ENCODE measurements at regions not wholly inside any gene's neighbourhood (a gene's known extent, or its start where the extent isn't known, plus 50 kb on each side); places are given as distances from the start of the nearest gene placed in this dataset.

GRCh38 chr1:219281831-219282230 lies 108.2 kb downstream of the LYPLAL1 start:
- no peak for TF ChIP-seq CTCF (IDR thresholded peaks at IDR 0.05; ENCODE audit: insufficient read depth, low read length, missing control alignments)
- no peak overlapping the region for H3K4me3 ChIP-seq (ENCODE audit: low read depth, low read length)
- POLR2A ChIA-PET: no interaction called here
- DNase-seq (ENCODE audit: low read depth, low spot score): no peak
- CTCF ChIA-PET: no interaction called here

GRCh38 chr1:219279017-219279770 lies 105.5 kb downstream of the LYPLAL1 start:
- no peak for DNase-seq (ENCODE audit: low read depth, low spot score)
- POLR2A ChIA-PET: no interaction called here
- CTCF ChIA-PET: no interaction called here
- no peak overlapping the region for H3K4me3 ChIP-seq (ENCODE audit: low read depth, low read length)
- TF ChIP-seq CTCF (IDR thresholded peaks at IDR 0.05; ENCODE audit: insufficient read depth, low read length, missing control alignments): no peak

- DNase-seq (ENCODE audit: low read depth, low spot score): no peak
- H3K4me3 ChIP-seq (ENCODE audit: low read depth, low read length): no peak overlapping the region
- no peak for TF ChIP-seq CTCF (IDR thresholded peaks at IDR 0.05; ENCODE audit: insufficient read depth, low read length, missing control alignments)
- CTCF ChIA-PET: no interaction called here
- POLR2A ChIA-PET: no interaction called here
These were observed 104.6 kb downstream of the LYPLAL1 start for GRCh38 chr1:219278288-219278687.

- no peak for DNase-seq (ENCODE audit: low read depth, low spot score)
- POLR2A ChIA-PET: no interaction called here
- CTCF ChIA-PET: no interaction called here
- no peak overlapping the region for H3K4me3 ChIP-seq (ENCODE audit: low read depth, low read length)
- no peak for TF ChIP-seq CTCF (IDR thresholded peaks at IDR 0.05; ENCODE audit: insufficient read depth, low read length, missing control alignments)
These were observed 103.8 kb downstream of the LYPLAL1 start for GRCh38 chr1:219277304-219278105.

GRCh38 chr1:219276049-219276738 lies 102.5 kb downstream of the LYPLAL1 start:
- no peak for TF ChIP-seq CTCF (IDR thresholded peaks at IDR 0.05; ENCODE audit: insufficient read depth, low read length, missing control alignments)
- ChIA-PET POLR2A (no interaction called here), CTCF (no interaction called here)

GRCh38 chr1:219273088-219273686 lies 99.5 kb downstream of the LYPLAL1 start:
- DNase-seq (ENCODE audit: low read depth, low spot score): no peak
- ChIA-PET CTCF (no interaction called here), POLR2A (no interaction called here)
- no peak overlapping the region for H3K4me3 ChIP-seq (ENCODE audit: low read depth, low read length)
- TF ChIP-seq CTCF (IDR thresholded peaks at IDR 0.05; ENCODE audit: insufficient read depth, low read length, missing control alignments): no peak

More at GRCh38 chr1:219276049-219276738, 102.5 kb downstream of the LYPLAL1 start:
- no peak for DNase-seq (ENCODE audit: low read depth, low spot score)
- no peak overlapping the region for H3K4me3 ChIP-seq (ENCODE audit: low read depth, low read length)
